B cell (primary cell): ENCODE measurements at regions not wholly inside any gene's neighbourhood (a gene's known extent, or its start where the extent isn't known, plus 50 kb on each side); places are given as distances from the start of the nearest gene placed in this dataset.

Experiments
- ATAC-seq: fragments of 200-7000 bp; cut with Tn5 transposase; one replicate; pipeline ENCODE4 v1.10.0; 2021; ENCODE audit warnings: low read depth, mild to moderate bottlenecking, moderate number of reproducible peaks, moderate library complexity
- CTCF ChIA-PET: fragments of 350-600 bp; sonication (Branson Sonifier 250); formaldehyde crosslinking; loops from one replicate; lab custom pipeline; 2021; ENCODE audit warnings: antibody characterized with exemption, inconsistent platforms; lab: Charles Lee
- POLR2A ChIA-PET: fragments of 350-600 bp; sonication (Branson Sonifier 250); formaldehyde crosslinking; loops from one replicate; lab custom pipeline; 2021; ENCODE audit warnings: antibody characterized with exemption; lab: Charles Lee
- DNase-seq: peaks from one replicate; pipeline ENCODE4 v3.0.0; 2013
- H2AFZ ChIP-seq: 2 replicates; pipeline ENCODE4 v1.6.1; 2012; ENCODE audit warnings: mild to moderate bottlenecking, low read depth, low read length; ENCODE audit not compliant: insufficient read depth, poor library complexity, severe bottlenecking
- H3K27ac ChIP-seq, 2 donors: 1 replicate in 1 of 2; 2 replicates in 1 of 2; pipeline ENCODE4 v1.5.1; 2012 to 2013; ENCODE audit warnings: low read length in 2 of 2, mild to moderate bottlenecking in 2 of 2, moderate library complexity in 1 of 2
- H3K27me3 ChIP-seq, 4 experiments: fragments of 200-600 bp in 1 of 4; sonication (generic) in 1 of 4; replicated peaks in 1 of 4; 1 replicate in 2 of 4; 2 replicates in 2 of 4; pipeline versions ENCODE4 v1.6.1 to v1.7.0; 2013 to 2016; ENCODE audit warnings: low read length in 3 of 4, mild to moderate bottlenecking in 2 of 4, mixed read lengths in 1 of 4, moderate library complexity in 1 of 4; ENCODE audit not compliant: insufficient read depth in 4 of 4, control insufficient read depth in 3 of 4; ENCODE audit errors: control extremely low read depth in 1 of 4
- H3K36me3 ChIP-seq, 2 experiments: replicated peaks in 1 of 2; 1 replicate in 1 of 2; 2 replicates in 1 of 2; pipeline versions ENCODE4 v1.6.1 to v1.7.1; 2013; ENCODE audit warnings: low read length in 1 of 2; ENCODE audit not compliant: insufficient read depth in 2 of 2, control insufficient read depth in 1 of 2; ENCODE audit errors: control extremely low read depth in 1 of 2, extremely low read depth in 1 of 2
- H3K4me1 ChIP-seq, 2 donors: fragments of 200-600 bp in 1 of 2; sonication (generic) in 1 of 2; 1 replicate in 1 of 2; 2 replicates in 1 of 2; pipeline versions ENCODE4 v1.5.1 to v1.6.1; 2013 to 2017; ENCODE audit warnings: low read length in 2 of 2; ENCODE audit not compliant: control insufficient read depth in 2 of 2, insufficient read depth in 2 of 2
- H3K4me2 ChIP-seq: replicated peaks from 2 replicates; pipeline ENCODE3; 2012; ENCODE audit warnings: mild to moderate bottlenecking, low read depth, low read length; ENCODE audit not compliant: poor library complexity, severe bottlenecking
- H3K4me3 ChIP-seq, 5 experiments: fragments of 200-600 bp in 1 of 5; sonication (generic) in 1 of 5; 1 replicate in 3 of 5; 2 replicates in 2 of 5; pipeline versions ENCODE4 v1.5.1 to v1.7.0; 2011 to 2016; ENCODE audit warnings: low read length in 4 of 5, mild to moderate bottlenecking in 4 of 5, low read depth in 2 of 5, control low read depth in 1 of 5, moderate library complexity in 1 of 5; ENCODE audit not compliant: insufficient read depth in 1 of 5; ENCODE audit errors: control extremely low read depth in 1 of 5, extremely low read depth in 1 of 5
- H3K79me2 ChIP-seq: fragments of 200-600 bp; sonication (generic); one replicate; pipeline ENCODE4 v1.6.0; 2016; ENCODE audit warnings: low read length; ENCODE audit not compliant: control insufficient read depth, insufficient read depth
- H3K9ac ChIP-seq: fragments of 200-600 bp; sonication (generic); 2 replicates; pipeline ENCODE4 v1.6.1; 2017; ENCODE audit warnings: mild to moderate bottlenecking, low read length, moderate library complexity
- H3K9me3 ChIP-seq, 3 donors: one replicate each; pipeline versions ENCODE4 v1.6.1 to v1.7.1; 2013; ENCODE audit warnings: low read length in 2 of 3; ENCODE audit not compliant: control insufficient read depth in 2 of 3, insufficient read depth in 1 of 3; ENCODE audit errors: control extremely low read depth in 1 of 3
- H4K20me1 ChIP-seq: 2 replicates; pipeline ENCODE4 v1.6.0; 2012; ENCODE audit warnings: mild to moderate bottlenecking, low read length; ENCODE audit not compliant: insufficient read depth, control insufficient read depth, poor library complexity, severe bottlenecking
- H3K27ac Mint-ChIP-seq: one replicate; pipeline ENCODE4 v1.8.0; 2021; ENCODE audit warnings: mixed read lengths
- H3K27me3 Mint-ChIP-seq: one replicate; pipeline ENCODE4 v1.8.0; 2021; ENCODE audit warnings: mixed read lengths
- H3K4me1 Mint-ChIP-seq: one replicate; pipeline ENCODE4 v1.8.0; 2021; ENCODE audit warnings: mixed read lengths
- H3K4me3 Mint-ChIP-seq: one replicate; pipeline ENCODE4 v1.8.0; 2021; ENCODE audit warnings: mixed read lengths
- H3K9me3 Mint-ChIP-seq: one replicate; pipeline ENCODE4 v1.8.0; 2022; ENCODE audit warnings: mixed read lengths; ENCODE audit not compliant: insufficient read depth
- CTCF ChIP-seq: fragments of 200-600 bp; IDR thresholded peaks from one replicate; pipeline ENCODE4 v1.8.0; 2022; ENCODE audit warnings: antibody characterized with exemption, mild to moderate bottlenecking
- EZH2 ChIP-seq: IDR thresholded peaks from 2 replicates; pipeline ENCODE4 v1.6.1; 2012; ENCODE audit warnings: borderline replicate concordance, low read depth, mild to moderate bottlenecking, moderate library complexity, low read length; ENCODE audit not compliant: insufficient read depth, poor library complexity, severe bottlenecking
- WGBS: methylation state at CpG from one replicate; pipeline ENCODE4 v1.1.5; 2013; ENCODE audit warnings: missing lambda C conversion rate; ENCODE audit not compliant: insufficient coverage; 5-methylcytosine and 5-hydroxymethylcytosine counted together
- intact Hi-C: fragments of 100-400 bp; cut with micrococcal nuclease; formaldehyde crosslinking; loops from one replicate; pipeline ENCODE4 v1.10.0; 2022

- Mint-ChIP-seq H3K27ac (no peak overlapping the region), H3K27me3 (peaks cover 16% of the 10 kb centered on the region), H3K9me3 (peaks cover 10% of the 10 kb centered on the region), H3K4me1 (no peaks in the 10 kb centered on the region), H3K4me3 (no peak overlapping the region)
- no peak overlapping the region for H3K4me2 ChIP-seq
- intact Hi-C loops, result no loop called here
- no peak overlapping the region for H3K4me3 ChIP-seq
- H3K9ac ChIP-seq, result no peak overlapping the region
- ChIA-PET POLR2A (no interaction called here), CTCF (no interaction called here)
- ATAC-seq (no peak), DNase-seq (no peak)
- H3K36me3 ChIP-seq, result no peaks in the 10 kb centered on the region
- H3K4me1 ChIP-seq, result no peaks in the 10 kb centered on the region
- 32% methylated on average over 10 of the region's 10 CpGs for WGBS
- H3K9me3 ChIP-seq, result peaks cover 0 to 15% (median 0%) of the 10 kb centered on the region in 3 donors
- no peaks in the 10 kb centered on the region for H3K79me2 ChIP-seq
- no peaks in the 10 kb centered on the region for H3K27me3 ChIP-seq
- H3K27ac ChIP-seq, result no peak overlapping the region
- no peak for TF ChIP-seq CTCF
- TF ChIP-seq EZH2, result no peak
- H4K20me1 ChIP-seq, result no peaks in the 10 kb centered on the region
- H2AFZ ChIP-seq, result no peak overlapping the region
Observed at GRCh38 chr12:115583591-115583990, 693.9 kb downstream of the MED13L start.

- Mint-ChIP-seq H3K4me3 (no peak overlapping the region), H3K27ac (no peak overlapping the region), H3K9me3 (peaks cover 3% of the 10 kb centered on the region), H3K27me3 (peaks cover 9% of the 10 kb centered on the region), H3K4me1 (no peaks in the 10 kb centered on the region)
- CTCF ChIA-PET, result no interaction called here
- Histone ChIP-seq H3K27me3 (no peaks in the 10 kb centered on the region), H3K36me3 (no peaks in the 10 kb centered on the region), H3K27ac (no peak overlapping the region), H3K9me3 (peaks cover 0 to 2% (median 0%) of the 10 kb centered on the region in 3 donors), H3K4me1 (no peaks in the 10 kb centered on the region), H3K79me2 (no peaks in the 10 kb centered on the region), H3K4me2 (no peak overlapping the region), H3K9ac (no peak overlapping the region), H4K20me1 (no peaks in the 10 kb centered on the region), H2AFZ (no peak overlapping the region), H3K4me3 (no peak overlapping the region)
- 89% methylated on average over 6 of the region's 6 CpGs for WGBS
- TF ChIP-seq CTCF, result no peak
- no peak for TF ChIP-seq EZH2
- DNase-seq (no peak), ATAC-seq (no peak)
- POLR2A ChIA-PET, result no interaction called here
- intact Hi-C loops, result no loop called here
Observed at GRCh38 chr12:115577401-115577800, 700.1 kb downstream of the MED13L start.
